ENCODE measurements at regions not wholly inside any gene's neighbourhood (a gene's known extent, or its start where the extent isn't known, plus 50 kb on each side); places are given as distances from the start of the nearest gene placed in this dataset.

- no peaks in the 10 kb centered on the region for H3K27me3 Mint-ChIP-seq (ENCODE audit: unreplicated experiment)
- H3K27ac Mint-ChIP-seq (ENCODE audit: unreplicated experiment) = no peak overlapping the region
- H3K36me3 Mint-ChIP-seq (ENCODE audit: low read depth, unreplicated experiment) = no peaks in the 10 kb centered on the region
- H3K4me1 Mint-ChIP-seq (ENCODE audit: unreplicated experiment) = no peaks in the 10 kb centered on the region
- H3K4me3 Mint-ChIP-seq (ENCODE audit: unreplicated experiment) = no peak overlapping the region
- no peaks in the 10 kb centered on the region for H3K9me3 Mint-ChIP-seq (ENCODE audit: unreplicated experiment)
- DNase-seq (ENCODE audit: low spot score) = no peak
- TF ChIP-seq, protein P1, sequence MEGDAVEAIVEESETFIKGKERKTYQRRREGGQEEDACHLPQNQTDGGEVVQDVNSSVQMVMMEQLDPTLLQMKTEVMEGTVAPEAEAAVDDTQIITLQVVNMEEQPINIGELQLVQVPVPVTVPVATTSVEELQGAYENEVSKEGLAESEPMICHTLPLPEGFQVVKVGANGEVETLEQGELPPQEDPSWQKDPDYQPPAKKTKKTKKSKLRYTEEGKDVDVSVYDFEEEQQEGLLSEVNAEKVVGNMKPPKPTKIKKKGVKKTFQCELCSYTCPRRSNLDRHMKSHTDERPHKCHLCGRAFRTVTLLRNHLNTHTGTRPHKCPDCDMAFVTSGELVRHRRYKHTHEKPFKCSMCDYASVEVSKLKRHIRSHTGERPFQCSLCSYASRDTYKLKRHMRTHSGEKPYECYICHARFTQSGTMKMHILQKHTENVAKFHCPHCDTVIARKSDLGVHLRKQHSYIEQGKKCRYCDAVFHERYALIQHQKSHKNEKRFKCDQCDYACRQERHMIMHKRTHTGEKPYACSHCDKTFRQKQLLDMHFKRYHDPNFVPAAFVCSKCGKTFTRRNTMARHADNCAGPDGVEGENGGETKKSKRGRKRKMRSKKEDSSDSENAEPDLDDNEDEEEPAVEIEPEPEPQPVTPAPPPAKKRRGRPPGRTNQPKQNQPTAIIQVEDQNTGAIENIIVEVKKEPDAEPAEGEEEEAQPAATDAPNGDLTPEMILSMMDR (IDR thresholded peaks at IDR 0.05; ENCODE audit: unreplicated experiment) = no peak
These were observed 68.6 kb upstream of the FBXL4 start for GRCh38 chr6:99016355-99016754.

- TF ChIP-seq, protein P1 (IDR thresholded peaks at IDR 0.05; ENCODE audit: unreplicated experiment) = no peak
- H3K4me3 Mint-ChIP-seq (ENCODE audit: unreplicated experiment) = no peak overlapping the region
- H3K27me3 Mint-ChIP-seq (ENCODE audit: unreplicated experiment) = no peaks in the 10 kb centered on the region
- H3K36me3 Mint-ChIP-seq (ENCODE audit: low read depth, unreplicated experiment) = no peaks in the 10 kb centered on the region
- no peaks in the 10 kb centered on the region for H3K4me1 Mint-ChIP-seq (ENCODE audit: unreplicated experiment)
- DNase-seq (ENCODE audit: low spot score) = no peak
- no peaks in the 10 kb centered on the region for H3K9me3 Mint-ChIP-seq (ENCODE audit: unreplicated experiment)
- no peak overlapping the region for H3K27ac Mint-ChIP-seq (ENCODE audit: unreplicated experiment)
These were observed 66.3 kb upstream of the FBXL4 start for GRCh38 chr6:99014061-99014460.

GRCh38 chr6:99013661-99014060, 65.9 kb upstream of the FBXL4 start:
- TF ChIP-seq, protein P1 (IDR thresholded peaks at IDR 0.05; ENCODE audit: unreplicated experiment) = no peak
- Mint-ChIP-seq H3K27me3 (ENCODE audit: unreplicated experiment) (no peaks in the 10 kb centered on the region), H3K4me1 (ENCODE audit: unreplicated experiment) (no peaks in the 10 kb centered on the region), H3K27ac (ENCODE audit: unreplicated experiment) (no peak overlapping the region), H3K36me3 (ENCODE audit: low read depth, unreplicated experiment) (no peaks in the 10 kb centered on the region), H3K4me3 (ENCODE audit: unreplicated experiment) (no peak overlapping the region), H3K9me3 (ENCODE audit: unreplicated experiment) (no peaks in the 10 kb centered on the region)
- no peak for DNase-seq (ENCODE audit: low spot score)

GRCh38 chr6:99013145-99013544, 65.4 kb upstream of the FBXL4 start:
- Mint-ChIP-seq H3K4me3 (ENCODE audit: unreplicated experiment) (no peak overlapping the region), H3K27ac (ENCODE audit: unreplicated experiment) (no peak overlapping the region)

DNA sequence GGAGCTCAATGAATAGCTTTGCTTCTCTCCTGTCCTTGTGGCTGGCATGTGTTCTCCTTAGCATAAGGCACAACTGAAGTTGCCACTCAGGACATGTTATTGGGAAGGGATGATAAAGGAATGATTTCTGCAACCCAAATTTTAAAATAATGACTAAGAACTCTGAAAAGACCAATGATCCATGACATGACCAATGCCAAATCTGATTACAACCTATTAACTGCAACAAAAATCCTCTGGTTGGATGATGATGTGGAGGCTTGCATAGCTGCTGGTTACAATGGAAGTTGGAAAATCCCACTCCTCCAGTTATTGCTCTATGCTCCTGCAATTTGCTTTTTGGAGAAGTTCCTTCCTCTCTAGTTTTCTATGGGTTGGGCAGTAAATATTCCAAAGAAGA, 63.4 kb upstream of the FBXL4 start:
- Mint-ChIP-seq H3K36me3 (ENCODE audit: low read depth, unreplicated experiment) (no peaks in the 10 kb centered on the region), H3K27ac (ENCODE audit: unreplicated experiment) (no peak overlapping the region), H3K4me1 (ENCODE audit: unreplicated experiment) (no peaks in the 10 kb centered on the region), H3K4me3 (ENCODE audit: unreplicated experiment) (no peak overlapping the region), H3K9me3 (ENCODE audit: unreplicated experiment) (no peaks in the 10 kb centered on the region), H3K27me3 (ENCODE audit: unreplicated experiment) (no peaks in the 10 kb centered on the region)
- TF ChIP-seq, protein P1 (IDR thresholded peaks at IDR 0.05; ENCODE audit: unreplicated experiment) = no peak
- DNase-seq (ENCODE audit: low spot score) = no peak

More at GRCh38 chr6:99013145-99013544, 65.4 kb upstream of the FBXL4 start:
- TF ChIP-seq, protein P1 (IDR thresholded peaks at IDR 0.05; ENCODE audit: unreplicated experiment) = no peak
- no peaks in the 10 kb centered on the region for H3K27me3 Mint-ChIP-seq (ENCODE audit: unreplicated experiment)
- no peak for DNase-seq (ENCODE audit: low spot score)
- no peaks in the 10 kb centered on the region for H3K4me1 Mint-ChIP-seq (ENCODE audit: unreplicated experiment)
- no peaks in the 10 kb centered on the region for H3K36me3 Mint-ChIP-seq (ENCODE audit: low read depth, unreplicated experiment)
- no peaks in the 10 kb centered on the region for H3K9me3 Mint-ChIP-seq (ENCODE audit: unreplicated experiment)
